Fibroblast of villous mesenchyme (primary cell): ENCODE measurements at regions not wholly inside any gene's neighbourhood (a gene's known extent, or its start where the extent isn't known, plus 50 kb on each side); places are given as distances from the start of the nearest gene placed in this dataset.
"Not testable (repeated sequence)": the region's sequence is repeated elsewhere in the genome, so short reads cannot be mapped to it uniquely, and the experiment has no call there.

Source experiments
- DNase-seq: peaks from one replicate; pipeline ENCODE4 v3.0.0-alpha.2; 2010; ENCODE audit warnings: low read depth
- H3K4me3 ChIP-seq: 2 replicates; pipeline ENCODE4 v1.5.1; 2011; ENCODE audit warnings: low read depth, mild to moderate bottlenecking, low read length
- TF ChIP-seq, protein P1 (sequence below): IDR thresholded peaks from 2 replicates; pipeline ENCODE4 v1.5.1; 2012; ENCODE audit warnings: low read depth, mild to moderate bottlenecking, low read length; ENCODE audit not compliant: insufficient read depth

DNA sequence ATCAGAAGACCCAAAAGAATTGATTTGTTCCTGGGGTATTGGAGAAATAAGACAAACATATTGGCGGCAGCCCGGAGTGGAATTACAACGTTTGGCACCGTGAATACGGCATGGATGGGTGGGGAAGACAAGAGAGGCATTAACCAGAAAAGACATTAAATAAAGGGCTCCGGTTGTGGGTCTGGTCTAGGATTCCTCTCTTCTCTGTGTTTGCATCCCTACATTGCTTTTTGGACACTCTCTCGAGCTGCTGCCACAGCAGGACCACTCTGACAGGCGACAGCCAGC is 138.7 kb upstream of the PALM2AKAP2 start:
- no peak overlapping the region for H3K4me3 ChIP-seq
- TF ChIP-seq, protein P1, sequence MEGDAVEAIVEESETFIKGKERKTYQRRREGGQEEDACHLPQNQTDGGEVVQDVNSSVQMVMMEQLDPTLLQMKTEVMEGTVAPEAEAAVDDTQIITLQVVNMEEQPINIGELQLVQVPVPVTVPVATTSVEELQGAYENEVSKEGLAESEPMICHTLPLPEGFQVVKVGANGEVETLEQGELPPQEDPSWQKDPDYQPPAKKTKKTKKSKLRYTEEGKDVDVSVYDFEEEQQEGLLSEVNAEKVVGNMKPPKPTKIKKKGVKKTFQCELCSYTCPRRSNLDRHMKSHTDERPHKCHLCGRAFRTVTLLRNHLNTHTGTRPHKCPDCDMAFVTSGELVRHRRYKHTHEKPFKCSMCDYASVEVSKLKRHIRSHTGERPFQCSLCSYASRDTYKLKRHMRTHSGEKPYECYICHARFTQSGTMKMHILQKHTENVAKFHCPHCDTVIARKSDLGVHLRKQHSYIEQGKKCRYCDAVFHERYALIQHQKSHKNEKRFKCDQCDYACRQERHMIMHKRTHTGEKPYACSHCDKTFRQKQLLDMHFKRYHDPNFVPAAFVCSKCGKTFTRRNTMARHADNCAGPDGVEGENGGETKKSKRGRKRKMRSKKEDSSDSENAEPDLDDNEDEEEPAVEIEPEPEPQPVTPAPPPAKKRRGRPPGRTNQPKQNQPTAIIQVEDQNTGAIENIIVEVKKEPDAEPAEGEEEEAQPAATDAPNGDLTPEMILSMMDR = no peak
- DNase-seq = no peak

DNA sequence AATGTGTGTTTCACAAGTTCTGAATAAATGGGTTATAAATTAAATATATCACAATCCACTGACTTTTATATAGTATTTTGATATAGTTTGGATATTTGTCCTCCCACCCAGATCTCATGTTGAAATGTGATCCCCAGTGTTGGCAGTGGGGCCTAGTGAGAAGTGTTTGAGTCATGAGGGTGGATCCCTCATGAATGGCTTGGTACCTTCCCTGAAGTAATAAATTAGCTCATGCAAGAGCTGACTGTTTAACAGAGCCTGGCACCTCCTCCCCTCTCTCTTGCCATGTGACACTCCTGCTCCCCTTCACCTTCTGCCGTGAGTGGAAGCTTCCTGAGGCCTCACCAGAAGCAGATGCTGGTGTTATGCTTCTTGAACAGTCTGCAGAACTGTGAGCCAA is 127.9 kb upstream of the PALM2AKAP2 start:
- no peak for DNase-seq
- TF ChIP-seq, protein P1 = no peak
- no peak overlapping the region for H3K4me3 ChIP-seq

DNA sequence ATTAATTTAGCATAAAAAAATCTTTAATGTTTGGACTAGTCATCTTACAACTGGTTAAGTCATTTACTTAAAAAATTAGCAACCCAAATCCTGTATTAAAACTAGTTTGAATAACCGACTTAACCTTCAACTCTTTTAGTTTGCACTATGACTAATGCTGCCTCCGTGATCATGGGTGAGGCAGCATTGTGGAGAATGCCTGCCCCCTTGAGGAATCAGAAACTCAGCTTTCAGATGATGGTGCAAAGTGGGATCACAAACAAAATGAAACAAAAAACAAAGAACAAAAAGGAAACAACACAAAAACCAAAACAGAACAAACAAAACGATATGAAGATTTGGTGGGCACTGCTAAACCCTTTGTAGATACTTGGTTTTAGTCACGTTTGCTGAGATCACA is 127.0 kb upstream of the PALM2AKAP2 start:
- TF ChIP-seq, protein P1 = peak; percentile 42
- DNase-seq = peak; percentile 12

DNA sequence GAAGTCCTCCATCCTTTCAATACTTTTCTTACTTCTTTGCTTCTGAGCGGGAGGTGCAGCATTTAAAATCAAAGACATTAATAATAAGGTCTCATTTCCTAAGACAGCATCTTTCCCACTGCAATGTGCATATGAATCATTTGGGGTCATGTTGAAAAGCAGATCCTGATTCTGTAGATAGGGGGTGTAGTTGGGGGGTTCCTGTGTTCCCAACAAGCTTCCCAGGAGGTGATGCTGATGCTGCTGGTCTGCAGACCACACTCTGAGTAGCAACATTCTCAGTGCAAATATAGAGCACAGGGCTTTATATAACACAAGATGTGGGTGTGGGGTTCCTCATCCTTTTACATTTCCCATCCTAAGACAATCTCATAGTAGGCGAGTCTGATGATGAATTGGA is 126.5 kb upstream of the PALM2AKAP2 start:
- TF ChIP-seq, protein P1 = no peak
- no peak for DNase-seq
- H3K4me3 ChIP-seq = no peak overlapping the region

More for the DNA sequence above, 127.0 kb upstream of the PALM2AKAP2 start:
- no peak overlapping the region for H3K4me3 ChIP-seq

DNA sequence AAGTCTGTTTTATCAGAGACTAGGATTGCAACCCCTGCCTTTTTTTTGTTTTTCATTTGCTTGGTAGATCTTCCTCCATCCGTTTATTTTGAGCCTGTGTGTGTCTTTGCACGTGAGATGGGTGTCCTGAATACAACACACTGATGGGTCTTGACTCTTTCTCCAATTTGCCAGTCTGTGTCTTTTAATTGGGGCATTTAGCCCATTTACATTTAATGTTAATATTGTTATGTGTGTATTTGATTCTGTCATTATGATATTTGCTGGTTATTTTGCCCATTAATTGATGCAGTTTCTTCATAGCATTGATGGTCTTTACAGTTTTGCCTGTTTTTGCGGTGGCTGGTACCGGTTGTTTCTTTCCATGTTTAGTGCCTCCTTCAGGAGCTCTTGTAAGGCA is 116.0 kb upstream of the PALM2AKAP2 start:
- DNase-seq, H3K4me3 ChIP-seq: not testable (repeated sequence)

DNA sequence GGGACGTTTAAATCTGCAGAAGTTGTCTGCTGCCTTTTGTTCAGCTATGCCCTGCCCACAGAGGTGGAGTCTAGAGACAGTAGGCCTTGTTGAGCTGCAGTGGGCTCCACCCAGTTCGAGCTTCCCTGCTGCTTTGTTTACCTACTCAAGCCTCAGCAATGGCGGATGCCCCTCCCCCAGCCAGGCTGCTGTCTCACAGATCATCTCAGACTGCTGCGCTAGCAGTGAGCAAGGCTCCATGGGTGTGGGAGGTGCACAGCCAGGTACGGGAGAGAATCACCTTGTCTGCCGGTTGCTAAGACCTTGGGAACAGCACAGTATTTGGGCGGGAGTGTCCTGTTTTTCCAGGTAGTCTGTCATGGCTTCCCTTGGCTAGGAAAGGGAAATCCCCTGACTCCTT is 114.3 kb upstream of the PALM2AKAP2 start:
- not testable (repeated sequence) for DNase-seq

DNA sequence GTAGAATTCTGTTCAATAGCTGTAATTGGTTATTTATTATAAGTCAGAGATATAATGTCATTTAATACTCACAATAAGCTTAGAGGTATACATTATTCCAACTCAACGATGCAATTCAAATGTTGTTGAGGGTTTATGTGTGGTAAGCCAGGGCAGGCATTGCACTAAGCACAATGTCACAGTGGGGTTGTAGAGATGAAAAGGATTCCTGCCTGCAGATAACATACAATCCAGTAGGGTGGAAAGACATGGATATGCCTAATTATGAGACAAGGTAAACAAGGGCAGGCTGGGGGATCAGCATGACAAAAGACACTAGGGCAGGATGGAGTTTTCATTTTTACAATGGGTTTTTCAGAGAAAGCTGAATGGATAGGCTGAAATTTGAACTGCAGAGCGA is 98.7 kb upstream of the PALM2AKAP2 start:
- no peak overlapping the region for H3K4me3 ChIP-seq
- no peak for DNase-seq
- TF ChIP-seq, protein P1 = no peak

More for the DNA sequence above, 114.3 kb upstream of the PALM2AKAP2 start:
- not testable (repeated sequence) for H3K4me3 ChIP-seq

DNA sequence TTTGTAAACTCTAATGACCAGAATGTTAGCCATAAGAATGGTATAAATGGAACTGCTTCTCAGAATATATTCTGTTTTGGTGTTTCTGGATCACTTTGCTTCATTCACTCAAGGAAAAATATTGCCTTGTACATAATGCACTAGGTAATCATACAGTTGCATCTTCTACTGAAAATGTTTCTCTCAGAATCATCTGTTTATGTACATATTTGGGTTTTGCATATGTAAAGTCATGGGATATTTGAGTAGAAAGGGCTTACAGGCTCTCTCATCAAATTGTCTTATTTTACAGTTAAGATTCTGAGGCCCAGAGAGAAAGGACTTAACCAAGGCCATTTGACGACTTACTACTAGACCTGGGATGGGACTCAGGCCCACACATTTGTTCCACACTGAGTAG is 97.8 kb upstream of the PALM2AKAP2 start:
- TF ChIP-seq, protein P1 = no peak
- no peak overlapping the region for H3K4me3 ChIP-seq
- no peak for DNase-seq
